ENCODE measurements at regions not wholly inside any gene's neighbourhood (a gene's known extent, or its start where the extent isn't known, plus 50 kb on each side); places are given as distances from the start of the nearest gene placed in this dataset.

GRCh38 chr7:127476618-127477017, 84.1 kb upstream of the ZNF800 start:
- WGBS, 2 experiments (ENCODE audit: extremely low coverage in 1 of 2, insufficient coverage in 1 of 2, insufficient read length in 1 of 2, insufficient replicate concordance in 2 of 2, low coverage in 1 of 2, low lambda C conversion rate in 2 of 2, missing lambda C conversion rate in 1 of 2) = 67% methylated on average over 1 of the region's 1 CpG; no CpG with 5 or more reads in 1 of the 2 experiments
- H2BK5ac ChIP-seq (ENCODE audit: low read depth, low read length) = no peak overlapping the region
- TF ChIP-seq CTBP2 (IDR thresholded peaks at IDR 0.05; ENCODE audit: borderline replicate concordance, insufficient read depth, insufficient read length, low read length) = no peak
- no peak for TF ChIP-seq RNF2 (IDR thresholded peaks at IDR 0.05; ENCODE audit: borderline replicate concordance, low read depth, low read length, missing control alignments, poor library complexity, severe bottlenecking)
- no peak for TF ChIP-seq POLR2AphosphoS5 (IDR thresholded peaks at IDR 0.05; ENCODE audit: low read depth, low read length)
- no peak for TF ChIP-seq POLR2A (IDR thresholded peaks at IDR 0.05; ENCODE audit: control extremely low read depth in 1 of 2, low read depth in 2 of 2, low read length in 2 of 2)
- H4K5ac ChIP-seq (ENCODE audit: insufficient read length, low read depth, low read length) = no peak overlapping the region
- H3K79me2 ChIP-seq (ENCODE audit: control insufficient read depth in 1 of 2, insufficient read depth in 2 of 2, low read length in 2 of 2) = no peaks in the 10 kb centered on the region
- H3K36me3 ChIP-seq (ENCODE audit: control insufficient read depth in 2 of 4, insufficient read depth in 4 of 4, low read length in 3 of 4) = no peaks in the 10 kb centered on the region
- H3K4ac ChIP-seq (replicated peaks; ENCODE audit: insufficient read length, low read depth, low read length) = no peak overlapping the region
- H3K56ac ChIP-seq (replicated peaks; ENCODE audit: insufficient read length, low read depth, low read length) = no peak overlapping the region
- FAIRE-seq = no peak
- H3K4me3 ChIP-seq (ENCODE audit: extremely low read depth in 1 of 4, insufficient read depth in 2 of 4, low read depth in 3 of 4, low read length in 4 of 4) = no peak overlapping the region
- no peak overlapping the region for H2AFZ ChIP-seq (ENCODE audit: low read length)
- H3K23me2 ChIP-seq (ENCODE audit: low read depth, low read length) = no peaks in the 10 kb centered on the region
- H4K20me1 ChIP-seq (replicated peaks in 1 of 2; ENCODE audit: control insufficient read depth in 1 of 2, insufficient read depth in 2 of 2, low read length in 2 of 2) = no peaks in the 10 kb centered on the region
- peaks cover 0 to 4% (median 3%) of the 10 kb centered on the region in 4 experiments; a peak in 4 of 7 replicates for H3K4me1 ChIP-seq (replicated peaks in 1 of 4; ENCODE audit: control insufficient read depth in 3 of 4, insufficient read depth in 4 of 4, low read length in 3 of 4)
- H3K27ac ChIP-seq (ENCODE audit: low read depth, low read length) = no peak overlapping the region
- DNase-seq (ENCODE audit: low read depth in 1 of 2, low spot score in 2 of 2) = no peak
- no peak overlapping the region for H3K14ac ChIP-seq (ENCODE audit: insufficient read length)
- no peaks in the 10 kb centered on the region for H3K79me1 ChIP-seq (ENCODE audit: low read depth, low read length)
- H3K18ac ChIP-seq (ENCODE audit: extremely low read depth, low read length) = no peak overlapping the region
- H3K9ac ChIP-seq (replicated peaks in 1 of 4; ENCODE audit: extremely low read depth in 1 of 4, low read depth in 3 of 4, low read length in 3 of 4) = no peak overlapping the region
- H3K27me3 ChIP-seq (replicated peaks in 1 of 4; ENCODE audit: control insufficient read depth in 3 of 4, extremely low read depth in 1 of 4, insufficient read depth in 3 of 4, low read length in 3 of 4) = peaks cover 0 to 1% (median 0%) of the 10 kb centered on the region in 4 experiments; a peak in 1 of 7 replicates
- POLR2A ChIA-PET (ENCODE audit: partially characterized antibody) = interaction anchor here (0.5 kb wide), 1 partner anchor 199 kb away, joined by 3 read pairs; no protein-coding TSS in a partner anchor
- CTCF ChIA-PET (ENCODE audit: partially characterized antibody) = interaction anchor here (0.8 to 2.1 kb wide), 3 partner anchors 14 to 152 kb away, joined by 3 to 8 read pairs (median 3); no protein-coding TSS in a partner anchor
- H3K23ac ChIP-seq (ENCODE audit: insufficient read length) = no peak overlapping the region
- H3K9me3 ChIP-seq (ENCODE audit: insufficient read depth in 2 of 2, low read depth in 1 of 2, low read length in 1 of 2) = no peaks in the 10 kb centered on the region
- no peak overlapping the region for H2AK5ac ChIP-seq (ENCODE audit: low read depth, low read length)
- no peak overlapping the region for H3K4me2 ChIP-seq (ENCODE audit: insufficient read depth in 1 of 2, low read depth in 2 of 2, low read length in 2 of 2)
- no peak overlapping the region for H2BK15ac ChIP-seq (ENCODE audit: low read length)
- H4K8ac ChIP-seq (ENCODE audit: extremely low read depth, insufficient read depth, low read length) = no peak overlapping the region
- no peak overlapping the region for H2BK12ac ChIP-seq (ENCODE audit: low read depth, low read length)
- no peak overlapping the region for H2BK20ac ChIP-seq (ENCODE audit: low read length)
- H4K91ac ChIP-seq (replicated peaks; ENCODE audit: insufficient read length, low read length) = no peak overlapping the region
- no peak overlapping the region for H2BK120ac ChIP-seq (replicated peaks; ENCODE audit: low read depth, low read length)
